ENCODE measurements at regions not wholly inside any gene's neighbourhood (a gene's known extent, or its start where the extent isn't known, plus 50 kb on each side); places are given as distances from the start of the nearest gene placed in this dataset.

DNA sequence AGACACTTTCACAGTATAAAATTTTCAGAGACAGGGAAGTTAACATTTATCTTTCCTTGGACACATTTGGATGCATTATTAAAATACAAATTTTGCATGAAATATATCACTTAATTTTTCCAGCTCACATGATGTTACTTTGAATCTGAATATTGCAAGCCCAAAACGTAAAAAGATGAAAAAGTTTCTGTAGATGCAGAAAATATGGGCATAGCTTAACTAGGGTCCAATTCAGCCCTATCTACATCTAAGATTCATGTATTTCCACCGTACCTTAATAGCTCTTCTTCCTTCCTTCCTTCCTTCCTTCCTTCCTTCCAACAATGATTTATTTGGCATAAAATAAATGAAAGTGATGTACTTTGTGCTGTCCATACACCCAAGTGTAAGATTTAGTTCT is 1084.6 kb upstream of the TMEFF2 start:
- no peak for TF ChIP-seq EZH2phosphoT487 (IDR thresholded peaks at IDR 0.05; ENCODE audit: borderline replicate concordance, low read depth, low read length)
- TF ChIP-seq, protein P1, sequence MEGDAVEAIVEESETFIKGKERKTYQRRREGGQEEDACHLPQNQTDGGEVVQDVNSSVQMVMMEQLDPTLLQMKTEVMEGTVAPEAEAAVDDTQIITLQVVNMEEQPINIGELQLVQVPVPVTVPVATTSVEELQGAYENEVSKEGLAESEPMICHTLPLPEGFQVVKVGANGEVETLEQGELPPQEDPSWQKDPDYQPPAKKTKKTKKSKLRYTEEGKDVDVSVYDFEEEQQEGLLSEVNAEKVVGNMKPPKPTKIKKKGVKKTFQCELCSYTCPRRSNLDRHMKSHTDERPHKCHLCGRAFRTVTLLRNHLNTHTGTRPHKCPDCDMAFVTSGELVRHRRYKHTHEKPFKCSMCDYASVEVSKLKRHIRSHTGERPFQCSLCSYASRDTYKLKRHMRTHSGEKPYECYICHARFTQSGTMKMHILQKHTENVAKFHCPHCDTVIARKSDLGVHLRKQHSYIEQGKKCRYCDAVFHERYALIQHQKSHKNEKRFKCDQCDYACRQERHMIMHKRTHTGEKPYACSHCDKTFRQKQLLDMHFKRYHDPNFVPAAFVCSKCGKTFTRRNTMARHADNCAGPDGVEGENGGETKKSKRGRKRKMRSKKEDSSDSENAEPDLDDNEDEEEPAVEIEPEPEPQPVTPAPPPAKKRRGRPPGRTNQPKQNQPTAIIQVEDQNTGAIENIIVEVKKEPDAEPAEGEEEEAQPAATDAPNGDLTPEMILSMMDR (conservative IDR thresholded peaks at IDR 0.05; ENCODE audit: low read length), result no peak
